OCI-LY1 (cell line): ENCODE measurements at regions not wholly inside any gene's neighbourhood (a gene's known extent, or its start where the extent isn't known, plus 50 kb on each side); places are given as distances from the start of the nearest gene placed in this dataset.

Experiments
- H2AFZ ChIP-seq: fragments of 200-600 bp; sonication (generic), shearing (Covaris generic); 2 replicates; pipeline ENCODE4 v1.6.0; 2014; ENCODE audit warnings: antibody characterized with exemption, mild to moderate bottlenecking, low read length
- H3F3A ChIP-seq: fragments of 200-600 bp; sonication (generic), shearing (Covaris generic); 2 replicates; pipeline ENCODE4 v1.6.0; 2014; ENCODE audit warnings: mild to moderate bottlenecking, antibody characterized with exemption, low read length, moderate library complexity; ENCODE audit not compliant: insufficient read depth
- H3K27ac ChIP-seq: fragments of 200-600 bp; sonication (generic); 2 replicates; pipeline ENCODE4 v1.5.1; 2014; ENCODE audit warnings: low read length, mixed run types, mild to moderate bottlenecking, low read depth; ENCODE audit not compliant: poor library complexity, severe bottlenecking
- H3K27me3 ChIP-seq: fragments of 200-600 bp; sonication (generic); 2 replicates; pipeline ENCODE4 v1.6.0; 2014; ENCODE audit warnings: antibody characterized with exemption, mild to moderate bottlenecking, low read length, moderate library complexity; ENCODE audit not compliant: insufficient read depth
- H3K36me3 ChIP-seq: fragments of 200-600 bp; sonication (generic); 2 replicates; pipeline ENCODE4 v1.6.1; 2014; ENCODE audit warnings: mild to moderate bottlenecking, antibody characterized with exemption, low read length, moderate library complexity, mixed read lengths; ENCODE audit not compliant: insufficient read depth
- H3K4me1 ChIP-seq: fragments of 200-600 bp; sonication (generic); 2 replicates; pipeline ENCODE4 v1.5.1; 2014; ENCODE audit warnings: mild to moderate bottlenecking, low read length, moderate library complexity; ENCODE audit not compliant: insufficient read depth, severe bottlenecking
- H3K4me2 ChIP-seq: fragments of 200-600 bp; sonication (generic), shearing (Covaris generic); 2 replicates; pipeline ENCODE4 v1.6.1; 2014; ENCODE audit warnings: low read length
- H3K4me3 ChIP-seq: fragments of 200-600 bp; sonication (generic); 2 replicates; pipeline ENCODE4 v1.5.1; 2014; ENCODE audit warnings: low read length, low read depth, mild to moderate bottlenecking, mixed read lengths; ENCODE audit not compliant: poor library complexity, severe bottlenecking
- H3K79me2 ChIP-seq: fragments of 200-600 bp; shearing (Covaris generic); 2 replicates; pipeline ENCODE4 v1.6.1; 2016; ENCODE audit warnings: mixed run types, low read length, mixed read lengths; ENCODE audit not compliant: insufficient read depth
- H3K9ac ChIP-seq: fragments of 200-600 bp; sonication (generic), shearing (Covaris generic); 2 replicates; pipeline ENCODE4 v1.6.1; 2014; ENCODE audit warnings: mild to moderate bottlenecking, low read length, mixed read lengths
- H3K9me2 ChIP-seq: fragments of 200-600 bp; sonication (generic), shearing (Covaris generic); 2 replicates; pipeline ENCODE4 v1.6.1; 2014; ENCODE audit warnings: low read depth, mild to moderate bottlenecking, low read length, mixed read lengths
- H3K9me3 ChIP-seq: fragments of 200-600 bp; shearing (Covaris generic); 2 replicates; pipeline ENCODE4 v1.6.1; 2014; ENCODE audit warnings: low read length, mixed read lengths
- H4K20me1 ChIP-seq: fragments of 200-600 bp; sonication (generic), shearing (Covaris generic); 2 replicates; pipeline ENCODE4 v1.6.0; 2016; ENCODE audit warnings: mild to moderate bottlenecking, low read length; ENCODE audit not compliant: insufficient read depth
- CTCF ChIP-seq: fragments of 200-600 bp; sonication (generic), shearing (Covaris generic); IDR thresholded peaks from 2 replicates; pipeline ENCODE4 v1.5.1; 2017; ENCODE audit warnings: mild to moderate bottlenecking, antibody characterized with exemption, low read length, moderate library complexity, mixed read lengths
- EZH2 ChIP-seq: fragments of 200-600 bp; sonication (generic), shearing (Covaris generic); IDR thresholded peaks from 2 replicates; pipeline ENCODE4 v1.8.0; 2017; ENCODE audit warnings: borderline replicate concordance, mixed run types, mild to moderate bottlenecking, antibody characterized with exemption, low read length, moderate library complexity, mixed read lengths

- no peak overlapping the region for H3K9ac ChIP-seq
Observed at GRCh38 chr7:79553811-79554555, 100.5 kb upstream of the MAGI2 start.

GRCh38 chr7:79552463-79552862 lies 99.0 kb upstream of the MAGI2 start:
- Histone ChIP-seq H4K20me1 (no peaks in the 10 kb centered on the region), H3K4me2 (no peak overlapping the region), H3K4me3 (no peak overlapping the region), H3K4me1 (no peaks in the 10 kb centered on the region), H3K79me2 (no peaks in the 10 kb centered on the region), H3K9me3 (no peaks in the 10 kb centered on the region), H3K9me2 (no peaks in the 10 kb centered on the region), H3F3A (no peaks in the 10 kb centered on the region), H3K27ac (no peak overlapping the region), H3K27me3 (no peaks in the 10 kb centered on the region), H3K36me3 (no peaks in the 10 kb centered on the region), H3K9ac (no peak overlapping the region), H2AFZ (no peak overlapping the region)
- TF ChIP-seq EZH2, result no peak
- no peak for TF ChIP-seq CTCF

More at GRCh38 chr7:79553811-79554555, 100.5 kb upstream of the MAGI2 start:
- no peak overlapping the region for H3K4me3 ChIP-seq
- no peak overlapping the region for H3K27ac ChIP-seq
- no peaks in the 10 kb centered on the region for H3K4me1 ChIP-seq
- no peaks in the 10 kb centered on the region for H3K9me2 ChIP-seq
- H3K9me3 ChIP-seq, result no peaks in the 10 kb centered on the region
- no peak overlapping the region for H2AFZ ChIP-seq
- no peaks in the 10 kb centered on the region for H3F3A ChIP-seq
- H3K4me2 ChIP-seq, result no peak overlapping the region
- H3K36me3 ChIP-seq, result no peaks in the 10 kb centered on the region
- TF ChIP-seq CTCF, result no peak
- TF ChIP-seq EZH2, result no peak
- H3K79me2 ChIP-seq, result no peaks in the 10 kb centered on the region
- no peaks in the 10 kb centered on the region for H3K27me3 ChIP-seq
- no peaks in the 10 kb centered on the region for H4K20me1 ChIP-seq

GRCh38 chr7:79548727-79549126 lies 95.3 kb upstream of the MAGI2 start:
- no peaks in the 10 kb centered on the region for H3K9me2 ChIP-seq
- no peak overlapping the region for H3K4me2 ChIP-seq
- H3K79me2 ChIP-seq, result no peaks in the 10 kb centered on the region
- no peak overlapping the region for H2AFZ ChIP-seq
- H4K20me1 ChIP-seq, result no peaks in the 10 kb centered on the region
- no peak overlapping the region for H3K27ac ChIP-seq
- H3F3A ChIP-seq, result no peaks in the 10 kb centered on the region
- no peaks in the 10 kb centered on the region for H3K36me3 ChIP-seq
- no peak for TF ChIP-seq EZH2
- TF ChIP-seq CTCF, result no peak
- no peaks in the 10 kb centered on the region for H3K4me1 ChIP-seq
- no peaks in the 10 kb centered on the region for H3K9me3 ChIP-seq
- no peak overlapping the region for H3K4me3 ChIP-seq
- H3K9ac ChIP-seq, result no peak overlapping the region
- no peaks in the 10 kb centered on the region for H3K27me3 ChIP-seq
